GM12865 (cell line): ENCODE measurements at regions not wholly inside any gene's neighbourhood (a gene's known extent, or its start where the extent isn't known, plus 50 kb on each side); places are given as distances from the start of the nearest gene placed in this dataset.

Source experiments
- DNase-seq: peaks from one replicate; pipeline ENCODE4 v3.0.0; 2010; ENCODE audit warnings: low read depth
- H3K4me3 ChIP-seq: 2 replicates; pipeline ENCODE4 v1.5.1; 2011; ENCODE audit warnings: mild to moderate bottlenecking, low read depth, low read length, control low read depth
- TF ChIP-seq, protein P1 (sequence below): IDR thresholded peaks from 2 replicates; pipeline ENCODE4 v1.5.1; 2011; ENCODE audit warnings: low read length, control low read depth, low read depth, inconsistent platforms; ENCODE audit not compliant: insufficient read depth; ENCODE audit errors: missing control alignments

DNA sequence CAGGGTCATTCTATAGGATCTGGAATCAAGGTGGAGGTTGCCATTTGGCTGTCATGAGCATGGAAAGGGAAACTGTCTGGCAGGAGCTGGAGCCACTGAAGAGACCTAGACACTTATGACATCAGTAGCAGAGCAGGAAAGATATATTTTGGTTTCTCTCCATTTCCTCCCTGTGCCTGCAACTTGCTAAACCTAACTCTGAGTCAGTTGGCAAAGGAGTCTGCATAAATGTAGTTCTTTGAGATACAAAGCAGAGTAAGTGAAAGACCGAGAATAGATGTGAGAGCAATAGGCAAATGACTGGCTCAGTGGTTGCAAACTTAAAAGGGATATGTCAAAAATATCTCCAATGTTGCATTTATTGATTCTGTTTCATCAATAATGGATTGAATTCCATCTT lies 757.7 kb downstream of the KCNJ3 start:
- DNase-seq: no peak
- TF ChIP-seq, protein P1, sequence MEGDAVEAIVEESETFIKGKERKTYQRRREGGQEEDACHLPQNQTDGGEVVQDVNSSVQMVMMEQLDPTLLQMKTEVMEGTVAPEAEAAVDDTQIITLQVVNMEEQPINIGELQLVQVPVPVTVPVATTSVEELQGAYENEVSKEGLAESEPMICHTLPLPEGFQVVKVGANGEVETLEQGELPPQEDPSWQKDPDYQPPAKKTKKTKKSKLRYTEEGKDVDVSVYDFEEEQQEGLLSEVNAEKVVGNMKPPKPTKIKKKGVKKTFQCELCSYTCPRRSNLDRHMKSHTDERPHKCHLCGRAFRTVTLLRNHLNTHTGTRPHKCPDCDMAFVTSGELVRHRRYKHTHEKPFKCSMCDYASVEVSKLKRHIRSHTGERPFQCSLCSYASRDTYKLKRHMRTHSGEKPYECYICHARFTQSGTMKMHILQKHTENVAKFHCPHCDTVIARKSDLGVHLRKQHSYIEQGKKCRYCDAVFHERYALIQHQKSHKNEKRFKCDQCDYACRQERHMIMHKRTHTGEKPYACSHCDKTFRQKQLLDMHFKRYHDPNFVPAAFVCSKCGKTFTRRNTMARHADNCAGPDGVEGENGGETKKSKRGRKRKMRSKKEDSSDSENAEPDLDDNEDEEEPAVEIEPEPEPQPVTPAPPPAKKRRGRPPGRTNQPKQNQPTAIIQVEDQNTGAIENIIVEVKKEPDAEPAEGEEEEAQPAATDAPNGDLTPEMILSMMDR: no peak

DNA sequence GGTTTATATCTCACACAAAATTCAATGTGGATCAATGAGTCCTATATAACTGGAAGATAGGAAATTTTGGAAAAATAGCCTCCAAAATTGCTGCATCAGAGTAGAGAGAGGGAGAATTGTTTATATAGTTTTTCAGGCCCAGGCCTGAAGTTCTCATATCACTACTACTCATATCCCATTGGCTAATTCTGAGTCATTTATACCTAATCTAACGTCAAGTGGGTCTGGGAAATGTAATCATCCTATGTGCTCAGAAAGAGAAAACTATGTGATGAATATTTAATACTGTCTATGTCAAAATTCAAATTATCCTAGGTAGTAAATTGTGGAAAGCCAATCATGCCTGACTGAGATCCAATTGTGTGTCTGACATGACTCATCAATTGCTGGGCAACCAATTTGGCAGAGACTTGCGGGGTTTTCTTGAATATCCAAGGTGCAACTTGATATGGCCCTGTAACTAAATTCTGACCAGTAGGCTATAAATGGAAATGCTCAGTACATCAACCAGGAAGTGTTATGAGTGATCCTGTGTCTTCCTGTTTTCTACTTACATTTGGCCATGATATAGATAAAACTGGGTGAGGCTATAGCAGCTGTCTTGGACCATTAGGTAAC lies 744.4 kb downstream of the KCNJ3 start:
- TF ChIP-seq, protein P1: no peak
- H3K4me3 ChIP-seq: no peak overlapping the region
- no peak for DNase-seq

More for the DNA sequence above, 757.7 kb downstream of the KCNJ3 start:
- H3K4me3 ChIP-seq: no peak overlapping the region

DNA sequence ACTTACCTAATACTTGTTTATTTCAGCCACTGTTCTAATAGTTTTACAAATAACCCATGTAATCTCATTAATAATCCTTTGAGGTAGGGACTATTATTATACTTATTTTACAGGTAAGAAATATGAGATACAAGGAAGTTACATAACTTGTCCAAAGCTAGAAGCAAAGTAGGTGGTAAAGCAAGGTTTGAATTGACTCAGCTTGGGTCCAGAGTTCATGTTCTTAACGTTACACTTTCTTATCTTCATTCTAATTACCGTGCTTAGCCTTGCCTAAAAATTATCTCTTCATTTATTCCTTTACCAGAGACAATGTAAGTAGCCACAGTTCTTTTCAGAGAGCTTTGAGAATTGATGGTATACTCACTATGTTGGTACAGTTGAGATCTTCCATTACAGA lies 743.6 kb downstream of the KCNJ3 start:
- no peak for DNase-seq
- TF ChIP-seq, protein P1: no peak
- H3K4me3 ChIP-seq: no peak overlapping the region

DNA sequence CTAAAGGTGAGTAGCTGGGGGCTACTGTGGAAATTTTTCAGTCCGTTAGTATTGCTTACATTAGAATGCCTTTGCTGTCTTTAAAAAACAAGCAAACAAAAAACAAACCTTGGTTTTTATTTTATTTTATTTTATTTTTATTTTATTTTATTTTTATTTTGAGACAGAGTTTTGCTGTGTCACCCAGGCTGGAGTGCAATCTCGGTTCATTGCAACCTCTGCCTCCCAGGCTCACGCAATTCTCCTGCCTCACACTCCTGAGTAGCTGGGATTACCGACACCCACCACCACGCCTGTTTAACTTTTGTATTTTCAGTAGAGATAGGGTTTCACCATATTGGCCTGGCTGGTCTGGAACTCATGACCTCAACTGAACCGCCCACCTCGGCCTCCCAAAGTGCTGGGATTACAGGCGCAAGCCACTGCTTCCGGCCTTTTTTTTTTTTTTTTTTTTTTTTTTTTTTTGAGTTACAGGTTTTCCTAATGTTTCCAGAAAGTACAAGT lies 732.6 kb downstream of the KCNJ3 start:
- TF ChIP-seq, protein P1: no peak
- DNase-seq: no peak
- H3K4me3 ChIP-seq: no peak overlapping the region

DNA sequence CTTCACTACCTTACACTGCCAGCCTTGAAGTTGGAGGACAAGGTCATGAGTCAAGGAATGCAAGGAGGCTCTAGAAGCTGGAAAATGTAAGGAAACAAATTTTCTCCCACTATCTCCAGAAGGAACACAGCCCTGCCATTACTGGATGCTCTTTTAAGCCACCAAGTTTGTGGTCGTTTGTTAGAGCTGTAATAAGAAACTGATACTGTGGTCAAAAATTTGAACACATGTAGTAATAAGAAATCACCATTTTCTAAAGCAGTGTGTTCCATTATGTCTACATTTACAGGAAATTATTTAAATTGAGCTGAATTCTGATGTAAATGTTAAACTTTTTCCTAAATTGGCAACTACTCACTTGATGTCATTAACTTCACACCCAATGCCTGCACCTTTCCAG lies 729.0 kb downstream of the KCNJ3 start:
- TF ChIP-seq, protein P1: no peak
- no peak for DNase-seq
- H3K4me3 ChIP-seq: no peak overlapping the region

DNA sequence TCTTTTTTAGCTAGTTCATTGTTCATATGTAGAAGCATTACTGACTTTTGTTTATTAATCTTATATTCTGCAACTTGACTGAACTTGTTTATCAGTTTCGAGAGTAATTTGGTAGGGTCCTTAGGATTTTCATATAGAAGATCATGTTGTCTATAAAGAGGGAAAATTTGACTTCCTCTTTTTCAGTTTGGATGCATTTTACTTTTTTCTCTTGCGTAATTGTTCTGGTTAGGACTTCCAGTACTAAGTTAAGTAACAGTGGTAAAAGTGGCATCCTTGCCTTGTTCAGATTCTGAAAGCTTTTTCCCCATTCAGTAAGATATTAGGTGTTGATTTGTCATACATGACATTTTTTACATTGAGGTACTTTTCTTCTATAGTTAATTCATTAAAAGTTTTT lies 726.0 kb downstream of the KCNJ3 start:
- TF ChIP-seq, protein P1: no peak
- DNase-seq: no peak
- no peak overlapping the region for H3K4me3 ChIP-seq

DNA sequence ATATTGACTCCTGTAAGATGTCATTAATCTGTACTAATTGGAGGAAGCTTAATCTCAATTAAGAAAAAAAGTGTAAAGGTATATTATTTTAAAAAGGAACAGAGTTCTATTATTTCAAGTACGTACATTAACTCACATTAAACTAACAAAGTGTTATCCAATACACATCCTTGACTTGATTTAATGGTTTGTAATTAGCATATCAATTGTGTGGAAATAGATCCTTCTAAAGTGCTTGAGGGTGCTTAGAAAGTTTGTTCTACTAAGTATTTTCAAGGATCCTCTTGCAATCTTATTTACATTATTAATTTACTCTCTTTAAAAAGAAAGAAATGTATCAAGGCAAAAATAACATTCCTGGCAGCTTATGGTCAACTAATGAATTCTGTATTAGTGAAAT lies 720.3 kb downstream of the KCNJ3 start:
- no peak for DNase-seq
- no peak overlapping the region for H3K4me3 ChIP-seq
- TF ChIP-seq, protein P1: no peak
